IPS-18a (cell line): ENCODE measurements at regions not wholly inside any gene's neighbourhood (a gene's known extent, or its start where the extent isn't known, plus 50 kb on each side); places are given as distances from the start of the nearest gene placed in this dataset.

Source experiments
- H3K27ac ChIP-seq: one replicate; pipeline ENCODE4 v1.5.1; 2013; ENCODE audit warnings: low read length
- H3K27me3 ChIP-seq: one replicate; pipeline ENCODE4 v1.6.1; 2013; ENCODE audit warnings: mild to moderate bottlenecking, low read length; ENCODE audit not compliant: control insufficient read depth, insufficient read depth
- H3K36me3 ChIP-seq: one replicate; pipeline ENCODE4 v1.6.1; 2013; ENCODE audit warnings: low read depth, low read length; ENCODE audit not compliant: control insufficient read depth
- H3K4me1 ChIP-seq: one replicate; pipeline ENCODE4 v1.6.1; 2013; ENCODE audit warnings: low read depth, low read length; ENCODE audit not compliant: control insufficient read depth
- H3K4me3 ChIP-seq: one replicate; pipeline ENCODE4 v1.5.1; 2013; ENCODE audit warnings: low read length
- H3K9ac ChIP-seq: one replicate; pipeline ENCODE4 v1.6.1; 2013; ENCODE audit warnings: mild to moderate bottlenecking, low read length, moderate library complexity
- H3K9me3 ChIP-seq: one replicate; pipeline ENCODE4 v1.6.1; 2013; ENCODE audit warnings: low read depth, low read length; ENCODE audit not compliant: control insufficient read depth

DNA sequence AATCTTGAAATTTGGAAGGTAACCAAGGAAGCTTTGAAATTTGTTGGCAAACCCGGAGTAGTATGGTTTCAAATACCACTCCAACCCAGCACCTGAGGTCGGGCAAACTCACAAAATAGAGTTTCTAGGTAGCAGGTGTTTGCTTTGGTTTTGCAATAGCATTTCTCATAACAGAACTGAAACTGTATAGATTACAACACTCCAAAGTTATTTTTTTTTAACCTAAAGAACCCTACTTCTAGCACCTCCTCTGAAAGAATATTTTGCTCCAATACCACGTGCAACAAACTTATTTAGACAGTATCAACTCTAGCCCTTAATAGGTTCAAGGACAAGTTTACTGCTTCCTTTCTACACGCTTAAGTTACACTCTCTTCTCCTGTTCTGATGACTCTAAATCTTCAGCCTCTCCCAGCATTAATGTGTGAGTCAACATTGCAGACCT is 178.5 kb upstream of the FMN2 start:
- no peak overlapping the region for H3K27ac ChIP-seq
- no peak overlapping the region for H3K4me3 ChIP-seq
- H3K36me3 ChIP-seq, result no peaks in the 10 kb centered on the region
- peaks cover 19% of the 10 kb centered on the region for H3K4me1 ChIP-seq
- H3K9me3 ChIP-seq, result no peaks in the 10 kb centered on the region
- no peak overlapping the region for H3K9ac ChIP-seq
- no peaks in the 10 kb centered on the region for H3K27me3 ChIP-seq

DNA sequence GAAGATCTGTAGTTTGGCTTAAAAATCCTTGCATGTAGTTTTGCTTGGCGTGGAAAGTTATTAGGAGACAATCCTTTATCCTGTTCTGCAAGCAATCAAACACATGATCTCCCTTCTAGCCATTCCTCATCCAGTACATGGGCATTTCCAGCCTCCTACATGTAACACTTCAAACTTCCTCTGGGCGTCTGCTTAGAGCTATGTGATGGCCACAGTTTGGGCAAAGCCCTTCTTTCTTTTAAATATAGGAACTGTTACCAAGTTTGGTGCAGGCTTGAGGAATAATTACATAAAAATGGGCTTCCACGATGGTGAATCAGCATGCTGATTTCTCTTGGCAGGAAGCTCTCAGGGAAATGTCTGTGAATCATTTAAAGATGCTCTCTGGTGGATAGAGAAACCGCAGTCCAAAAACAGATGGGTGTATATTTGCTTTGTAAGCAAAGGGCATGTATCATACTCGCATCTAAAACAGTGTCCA is 176.9 kb upstream of the FMN2 start:
- Histone ChIP-seq H3K4me3 (no peak overlapping the region), H3K9me3 (no peaks in the 10 kb centered on the region), H3K27ac (no peak overlapping the region), H3K9ac (no peak overlapping the region), H3K4me1 (peaks cover 19% of the 10 kb centered on the region), H3K27me3 (no peaks in the 10 kb centered on the region), H3K36me3 (no peaks in the 10 kb centered on the region)

DNA sequence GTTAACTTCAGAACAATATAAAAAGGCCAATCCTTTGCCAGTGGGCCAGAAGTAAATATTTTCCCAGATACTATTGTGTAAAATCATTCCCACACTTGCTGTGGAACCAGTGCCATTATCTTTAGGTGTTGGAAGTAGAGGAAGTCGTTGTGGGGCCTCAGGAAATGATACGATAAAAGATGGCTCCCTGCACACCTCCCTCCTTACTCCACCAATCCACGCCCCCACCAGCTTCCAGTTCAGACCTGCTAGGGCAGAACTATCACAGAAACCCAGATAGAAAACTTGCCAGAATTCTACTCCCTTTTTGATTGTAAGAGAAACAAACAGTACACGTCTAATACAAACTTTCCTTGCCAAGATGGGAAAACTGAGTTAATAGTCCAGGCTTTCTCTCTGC is 173.0 kb upstream of the FMN2 start:
- Histone ChIP-seq H3K27ac (no peak overlapping the region), H3K9me3 (no peaks in the 10 kb centered on the region), H3K4me3 (no peak overlapping the region), H3K36me3 (no peaks in the 10 kb centered on the region), H3K9ac (no peak overlapping the region), H3K4me1 (peaks cover 15% of the 10 kb centered on the region), H3K27me3 (no peaks in the 10 kb centered on the region)

DNA sequence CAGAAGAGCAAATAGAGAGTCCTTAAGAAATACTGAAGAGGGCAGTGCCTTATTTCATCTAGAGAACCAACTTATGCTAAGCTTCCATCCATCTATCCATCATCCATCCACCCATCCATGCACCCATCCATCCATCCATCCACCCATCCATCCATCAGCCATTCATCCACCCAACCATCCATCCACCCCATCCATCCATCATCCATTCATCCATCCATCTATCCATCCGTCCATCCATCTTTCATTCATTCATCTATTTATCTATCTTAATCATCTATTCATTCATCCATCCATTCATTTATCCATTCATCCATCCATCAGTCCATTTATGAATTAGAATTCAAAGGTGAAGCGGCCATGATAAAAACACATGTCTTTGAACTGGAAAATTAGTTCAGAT is 171.5 kb upstream of the FMN2 start:
- H3K4me3 ChIP-seq, result no peak overlapping the region
- no peaks in the 10 kb centered on the region for H3K27me3 ChIP-seq
- no peaks in the 10 kb centered on the region for H3K9me3 ChIP-seq
- H3K36me3 ChIP-seq, result no peaks in the 10 kb centered on the region
- no peak overlapping the region for H3K9ac ChIP-seq
- H3K27ac ChIP-seq, result no peak overlapping the region
- H3K4me1 ChIP-seq, result peaks cover 6% of the 10 kb centered on the region

DNA sequence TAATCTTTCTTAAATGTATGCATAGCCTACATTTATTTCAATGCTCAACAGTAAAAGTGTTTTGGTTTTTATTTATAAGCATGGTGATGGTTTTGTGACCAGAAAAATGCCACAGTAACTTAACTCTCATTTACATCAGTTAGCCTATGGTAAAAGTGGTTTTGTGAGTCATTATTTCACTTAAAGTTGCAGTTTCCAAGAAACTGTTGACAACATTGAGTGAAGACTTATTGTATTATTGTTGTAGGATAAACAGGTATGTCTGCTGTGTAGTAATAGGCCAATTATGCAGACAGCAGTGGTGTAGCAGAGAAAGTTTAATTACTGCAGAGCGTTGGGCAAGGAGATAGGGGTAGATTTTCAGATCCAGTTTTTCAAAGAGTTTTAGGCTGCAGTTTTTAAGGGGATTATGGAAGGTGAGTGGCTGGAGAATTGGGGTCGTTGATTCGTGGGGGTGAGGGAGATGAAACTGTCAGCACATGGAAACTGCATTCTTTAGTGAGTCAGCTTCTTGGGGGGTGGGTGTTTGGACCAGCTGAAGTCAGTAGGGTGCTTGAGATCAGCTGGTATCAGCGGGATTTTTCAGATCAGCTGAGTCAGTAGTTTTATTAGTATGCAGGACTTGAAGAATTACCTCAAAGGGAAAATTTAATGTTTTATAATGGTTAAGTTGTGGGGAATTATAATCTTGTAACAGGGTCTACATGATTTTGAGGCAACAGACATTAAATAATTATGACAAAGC is 168.7 kb upstream of the FMN2 start:
- Histone ChIP-seq H3K27ac (no peak overlapping the region), H3K27me3 (no peaks in the 10 kb centered on the region), H3K9ac (no peak overlapping the region), H3K4me1 (no peaks in the 10 kb centered on the region), H3K9me3 (no peaks in the 10 kb centered on the region), H3K4me3 (no peak overlapping the region), H3K36me3 (no peaks in the 10 kb centered on the region)

DNA sequence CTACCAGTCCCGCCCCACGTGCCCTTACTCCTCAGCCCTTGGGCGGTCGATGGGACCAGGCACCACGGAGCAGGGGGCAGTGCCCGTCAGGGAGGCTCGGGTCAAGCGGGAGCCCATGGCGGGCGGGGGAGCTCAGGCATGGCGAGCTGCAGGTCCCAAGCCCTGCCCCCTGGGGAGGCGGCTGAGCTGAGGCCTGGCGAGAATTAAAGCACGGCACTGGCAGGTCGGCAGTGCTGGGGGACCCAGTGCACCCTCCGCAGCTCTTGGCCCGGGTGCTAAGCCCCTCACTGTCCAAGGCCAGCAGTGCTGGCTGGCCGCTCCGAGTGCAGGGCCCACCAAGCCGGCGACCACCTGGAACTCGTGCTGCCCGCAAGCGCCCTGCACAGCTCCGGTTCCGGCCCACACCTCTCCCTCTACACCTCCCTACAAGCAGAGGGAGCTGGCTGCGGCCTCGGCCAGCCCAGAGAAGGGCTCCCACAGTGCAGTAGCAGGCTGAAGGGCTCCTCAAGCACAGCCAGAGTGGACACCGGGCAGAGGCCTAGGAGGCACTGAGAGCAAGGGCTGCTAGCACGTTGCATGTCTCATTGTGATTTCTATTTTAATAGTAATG is 166.8 kb upstream of the FMN2 start:
- H3K36me3 ChIP-seq, result no peaks in the 10 kb centered on the region
- no peak overlapping the region for H3K4me3 ChIP-seq
- H3K9ac ChIP-seq, result no peak overlapping the region
- H3K27me3 ChIP-seq, result no peaks in the 10 kb centered on the region
- no peaks in the 10 kb centered on the region for H3K4me1 ChIP-seq
- H3K9me3 ChIP-seq, result no peaks in the 10 kb centered on the region
- no peak overlapping the region for H3K27ac ChIP-seq

DNA sequence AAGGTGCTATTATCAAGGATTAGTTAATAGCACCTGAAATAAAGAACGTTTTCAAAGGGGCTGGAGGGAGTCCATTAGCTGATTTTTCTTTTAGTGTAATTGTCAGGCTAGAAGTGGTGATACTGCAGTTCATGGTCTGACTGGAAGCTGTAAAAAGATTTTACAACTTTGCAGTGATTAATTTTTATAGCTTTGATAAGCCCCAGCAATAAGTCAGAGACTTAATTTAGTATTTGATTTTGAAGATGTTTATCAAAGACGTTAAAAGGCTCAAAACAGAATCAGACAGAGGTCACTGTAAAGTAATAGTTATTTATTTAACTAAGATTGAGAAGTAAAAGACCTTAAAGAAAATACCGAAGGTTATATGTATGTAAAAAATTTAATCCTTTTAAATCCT is 165.5 kb upstream of the FMN2 start:
- H3K27ac ChIP-seq, result no peak overlapping the region
- no peaks in the 10 kb centered on the region for H3K4me1 ChIP-seq
- no peaks in the 10 kb centered on the region for H3K27me3 ChIP-seq
- no peaks in the 10 kb centered on the region for H3K36me3 ChIP-seq
- H3K4me3 ChIP-seq, result no peak overlapping the region
- no peaks in the 10 kb centered on the region for H3K9me3 ChIP-seq
- H3K9ac ChIP-seq, result no peak overlapping the region

DNA sequence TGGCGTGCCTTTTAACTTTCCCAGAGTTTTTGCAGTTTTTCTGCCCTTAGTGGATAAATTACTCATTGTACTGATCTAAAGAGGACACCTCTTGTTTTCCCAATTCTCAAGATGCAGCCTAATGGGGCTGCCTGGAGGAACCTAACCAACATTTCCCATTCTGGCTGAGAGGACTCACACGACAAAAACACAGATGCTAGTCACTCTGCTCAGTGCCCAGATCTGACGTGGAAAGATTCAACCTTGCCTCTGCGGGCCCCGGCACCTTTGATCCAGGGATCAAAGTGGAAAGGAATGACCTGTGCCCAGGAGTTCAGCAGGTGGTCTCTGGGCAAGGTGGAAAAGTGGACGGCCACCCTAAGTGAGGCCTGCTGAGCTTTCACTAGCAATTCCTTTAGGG is 162.4 kb upstream of the FMN2 start:
- H3K36me3 ChIP-seq, result no peaks in the 10 kb centered on the region
- no peak overlapping the region for H3K27ac ChIP-seq
- no peaks in the 10 kb centered on the region for H3K27me3 ChIP-seq
- no peak overlapping the region for H3K9ac ChIP-seq
- H3K4me1 ChIP-seq, result no peaks in the 10 kb centered on the region
- no peaks in the 10 kb centered on the region for H3K9me3 ChIP-seq
- H3K4me3 ChIP-seq, result no peak overlapping the region

DNA sequence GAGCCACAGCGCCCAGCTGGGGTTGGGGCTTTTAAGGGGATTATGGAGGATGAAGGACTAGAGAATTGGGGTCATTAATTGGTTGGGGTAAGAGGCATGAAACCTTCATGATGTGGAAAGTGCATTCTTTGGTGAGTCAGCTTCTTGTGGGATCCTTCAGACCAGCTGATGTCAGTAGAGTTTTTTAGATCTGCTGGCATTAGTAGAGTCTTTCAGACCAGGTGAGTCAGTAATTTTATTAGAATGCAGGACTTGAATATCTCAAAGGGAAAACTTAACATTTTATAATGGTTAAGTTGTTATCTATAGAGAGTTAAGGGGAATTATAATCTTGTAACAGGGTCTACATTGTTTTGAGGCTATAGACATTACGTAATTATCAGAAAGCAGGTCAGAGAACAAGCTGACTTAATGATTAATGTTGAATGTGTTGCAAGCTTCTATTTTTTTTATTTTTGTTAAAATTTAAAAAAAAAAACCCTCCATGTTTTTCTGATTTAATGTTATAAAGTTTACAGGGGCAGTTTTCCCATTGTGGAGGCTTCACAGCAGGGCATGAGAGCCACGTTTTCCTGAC is 160.9 kb upstream of the FMN2 start:
- Histone ChIP-seq H3K27me3 (no peaks in the 10 kb centered on the region), H3K4me1 (no peaks in the 10 kb centered on the region), H3K9ac (no peak overlapping the region), H3K4me3 (no peak overlapping the region), H3K27ac (no peak overlapping the region), H3K36me3 (no peaks in the 10 kb centered on the region), H3K9me3 (no peaks in the 10 kb centered on the region)

DNA sequence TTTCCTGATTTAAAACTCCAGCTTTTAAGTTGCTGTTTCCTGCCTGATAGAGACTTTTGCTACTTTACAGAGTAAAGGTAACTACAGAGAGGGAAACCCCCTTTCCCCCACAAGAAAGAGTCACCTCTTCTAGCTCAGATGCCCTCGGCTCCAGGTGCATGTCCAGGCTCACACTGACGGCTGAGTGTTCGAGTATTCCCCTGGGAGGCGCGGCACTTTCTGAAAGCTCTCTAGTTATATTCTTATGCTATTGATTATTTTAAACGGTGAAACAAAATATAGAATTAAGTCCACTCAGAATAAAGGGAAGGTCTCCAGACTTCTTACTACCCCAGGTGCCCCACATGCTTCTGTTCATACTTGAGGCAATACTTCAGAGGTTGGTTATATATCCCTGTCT is 160.3 kb upstream of the FMN2 start:
- Histone ChIP-seq H3K4me1 (no peaks in the 10 kb centered on the region), H3K27ac (no peak overlapping the region), H3K27me3 (no peaks in the 10 kb centered on the region), H3K4me3 (no peak overlapping the region), H3K9me3 (no peaks in the 10 kb centered on the region), H3K9ac (no peak overlapping the region), H3K36me3 (no peaks in the 10 kb centered on the region)

DNA sequence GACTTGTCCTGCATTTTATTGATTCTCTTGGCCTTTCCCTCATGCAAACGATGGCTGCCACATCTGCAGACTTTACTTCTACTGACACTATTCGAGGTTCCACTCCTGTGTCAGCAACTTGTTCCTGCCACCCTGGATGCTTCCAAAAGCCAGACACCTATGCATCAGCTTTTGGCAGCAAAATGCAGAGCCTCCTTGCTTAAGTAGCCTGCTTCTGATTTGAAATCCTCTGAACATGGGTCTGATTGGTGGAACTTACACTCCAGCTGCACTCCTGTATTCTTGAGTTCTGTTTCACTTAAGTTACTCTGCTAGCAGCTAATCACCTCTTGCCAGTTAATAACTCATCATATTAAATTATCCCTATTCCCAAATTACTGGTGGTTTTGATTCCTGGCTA is 152.1 kb upstream of the FMN2 start:
- H3K27me3 ChIP-seq, result no peaks in the 10 kb centered on the region
- peaks cover 18% of the 10 kb centered on the region for H3K9me3 ChIP-seq
- no peak overlapping the region for H3K27ac ChIP-seq
- H3K4me1 ChIP-seq, result no peaks in the 10 kb centered on the region
- H3K36me3 ChIP-seq, result no peaks in the 10 kb centered on the region
- no peak overlapping the region for H3K9ac ChIP-seq
- H3K4me3 ChIP-seq, result no peak overlapping the region

DNA sequence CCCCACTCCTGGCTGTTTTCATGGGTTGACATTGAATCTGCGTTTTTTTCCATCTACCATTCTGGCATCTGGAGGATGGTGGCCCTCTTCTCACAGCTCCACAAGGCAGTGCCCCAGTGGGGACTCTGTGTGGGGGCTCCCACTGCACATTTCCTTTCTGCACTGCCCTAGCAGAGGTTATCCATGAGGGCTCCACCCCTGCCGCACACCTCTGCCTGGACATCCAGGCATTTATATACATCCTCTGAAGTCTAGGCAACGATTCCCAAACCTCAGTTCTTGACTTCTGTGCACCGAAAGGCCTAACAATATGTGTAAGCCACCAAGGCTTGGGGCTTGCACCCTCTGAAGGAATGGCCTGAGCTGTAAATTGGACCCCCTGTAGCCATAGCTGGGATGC is 147.9 kb upstream of the FMN2 start:
- no peak overlapping the region for H3K27ac ChIP-seq
- peaks cover 24% of the 10 kb centered on the region for H3K9me3 ChIP-seq
- H3K4me3 ChIP-seq, result no peak overlapping the region
- no peaks in the 10 kb centered on the region for H3K4me1 ChIP-seq
- no peaks in the 10 kb centered on the region for H3K36me3 ChIP-seq
- H3K27me3 ChIP-seq, result no peaks in the 10 kb centered on the region
- H3K9ac ChIP-seq, result no peak overlapping the region
